SK-N-SH (cell line): ENCODE measurements at regions not wholly inside any gene's neighbourhood (a gene's known extent, or its start where the extent isn't known, plus 50 kb on each side); places are given as distances from the start of the nearest gene placed in this dataset.

ENCODE experiments used
- CTCF ChIP-seq: fragments of 200-600 bp; sonication (generic); IDR thresholded peaks from 2 replicates; pipeline ENCODE4 v1.6.1; 2017; ENCODE audit warnings: antibody characterized with exemption, mild to moderate bottlenecking, moderate library complexity
- ELF1 ChIP-seq: IDR thresholded peaks from 2 replicates; pipeline ENCODE4 v1.4.0; 2012
- FOXM1 ChIP-seq: IDR thresholded peaks from 2 replicates; pipeline ENCODE4 v1.4.0; 2012; ENCODE audit warnings: low read depth, mild to moderate bottlenecking
- MXI1 ChIP-seq: IDR thresholded peaks from 2 replicates; pipeline ENCODE4 v1.6.1; 2012; ENCODE audit warnings: mild to moderate bottlenecking, low read depth, low read length, improper control_type of control experiment
- PBX3 ChIP-seq: IDR thresholded peaks from 2 replicates; pipeline ENCODE4; 2012
- POLR2AphosphoS5 ChIP-seq: IDR thresholded peaks from 2 replicates; pipeline ENCODE4 v1.6.1; 2012; ENCODE audit warnings: low read depth, low read length
- REST ChIP-seq: IDR thresholded peaks from 2 replicates; pipeline ENCODE4 v1.6.1; 2012; ENCODE audit warnings: mild to moderate bottlenecking, low read depth, low read length, moderate library complexity
- RFX5 ChIP-seq: IDR thresholded peaks from 2 replicates; pipeline ENCODE4 v1.6.1; 2012; ENCODE audit warnings: mild to moderate bottlenecking, improper control_type of control experiment, low read length
- SIN3A ChIP-seq: IDR thresholded peaks from 2 replicates; pipeline ENCODE4 v1.6.1; 2012; ENCODE audit warnings: low read depth, mild to moderate bottlenecking, low read length, moderate library complexity, borderline replicate concordance
- TEAD4 ChIP-seq: IDR thresholded peaks from 2 replicates; pipeline ENCODE4 v1.4.0; 2012; ENCODE audit warnings: mild to moderate bottlenecking, borderline replicate concordance; ENCODE audit not compliant: insufficient read depth
- YY1 ChIP-seq: IDR thresholded peaks from 2 replicates; pipeline ENCODE4 v1.4.0; 2012; ENCODE audit warnings: low read depth, mild to moderate bottlenecking
- ZBTB33 ChIP-seq: IDR thresholded peaks from 2 replicates; pipeline ENCODE4 v1.4.0; 2012; ENCODE audit warnings: low read depth, borderline replicate concordance
- TF ChIP-seq, protein P1 (sequence below): IDR thresholded peaks from 2 replicates; pipeline ENCODE4 v1.4.0; 2012; ENCODE audit warnings: low read depth

GRCh38 chr5:23221831-23222230 lies 285.6 kb upstream of the PRDM9 start:
- no peak for TF ChIP-seq POLR2AphosphoS5
- TF ChIP-seq CTCF = no peak
- no peak for TF ChIP-seq SIN3A
- TF ChIP-seq REST = no peak
- no peak for TF ChIP-seq ZBTB33
- no peak for TF ChIP-seq PBX3
- TF ChIP-seq TEAD4 = no peak
- TF ChIP-seq, protein P1, sequence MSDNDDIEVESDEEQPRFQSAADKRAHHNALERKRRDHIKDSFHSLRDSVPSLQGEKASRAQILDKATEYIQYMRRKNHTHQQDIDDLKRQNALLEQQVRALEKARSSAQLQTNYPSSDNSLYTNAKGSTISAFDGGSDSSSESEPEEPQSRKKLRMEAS = no peak
- no peak for TF ChIP-seq RFX5
- no peak for TF ChIP-seq MXI1
- TF ChIP-seq FOXM1 = no peak
- no peak for TF ChIP-seq YY1
- no peak for TF ChIP-seq ELF1
